22Rv1 (cell line): ENCODE measurements at regions not wholly inside any gene's neighbourhood (a gene's known extent, or its start where the extent isn't known, plus 50 kb on each side); places are given as distances from the start of the nearest gene placed in this dataset.

ENCODE experiments used
- ZFX ChIP-seq: fragments of 450-650 bp; IDR thresholded peaks from 2 replicates; pipeline ENCODE4 v1.6.1; 2017; ENCODE audit warnings: antibody characterized with exemption, borderline replicate concordance
- TF ChIP-seq, protein P1 (sequence below): fragments of 450-650 bp; IDR thresholded peaks from 2 replicates; pipeline ENCODE4 v1.5.1; 2017; ENCODE audit warnings: mild to moderate bottlenecking

GRCh38 chr2:187775196-187775595 is 221.0 kb upstream of the TFPI start:
- TF ChIP-seq, protein P1, sequence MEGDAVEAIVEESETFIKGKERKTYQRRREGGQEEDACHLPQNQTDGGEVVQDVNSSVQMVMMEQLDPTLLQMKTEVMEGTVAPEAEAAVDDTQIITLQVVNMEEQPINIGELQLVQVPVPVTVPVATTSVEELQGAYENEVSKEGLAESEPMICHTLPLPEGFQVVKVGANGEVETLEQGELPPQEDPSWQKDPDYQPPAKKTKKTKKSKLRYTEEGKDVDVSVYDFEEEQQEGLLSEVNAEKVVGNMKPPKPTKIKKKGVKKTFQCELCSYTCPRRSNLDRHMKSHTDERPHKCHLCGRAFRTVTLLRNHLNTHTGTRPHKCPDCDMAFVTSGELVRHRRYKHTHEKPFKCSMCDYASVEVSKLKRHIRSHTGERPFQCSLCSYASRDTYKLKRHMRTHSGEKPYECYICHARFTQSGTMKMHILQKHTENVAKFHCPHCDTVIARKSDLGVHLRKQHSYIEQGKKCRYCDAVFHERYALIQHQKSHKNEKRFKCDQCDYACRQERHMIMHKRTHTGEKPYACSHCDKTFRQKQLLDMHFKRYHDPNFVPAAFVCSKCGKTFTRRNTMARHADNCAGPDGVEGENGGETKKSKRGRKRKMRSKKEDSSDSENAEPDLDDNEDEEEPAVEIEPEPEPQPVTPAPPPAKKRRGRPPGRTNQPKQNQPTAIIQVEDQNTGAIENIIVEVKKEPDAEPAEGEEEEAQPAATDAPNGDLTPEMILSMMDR, result no peak
- no peak for TF ChIP-seq ZFX
